Cerebellar nuclear complex (tissue), 1 donor: ENCODE measurements at regions not wholly inside any gene's neighbourhood (a gene's known extent, or its start where the extent isn't known, plus 50 kb on each side); places are given as distances from the start of the nearest gene placed in this dataset.
A peak's percentile ranks its signal among the peaks of the same experiment; 100 is the strongest.

Experiments used
- DNase-seq, 2 experiments: peaks; one replicate each; lab custom pipeline; 2025; lab: John Stamatoyannopoulos, UW

GRCh38 chr10:111739874-111740139 lies 443.8 kb downstream of the GPAM start:
- no peak for DNase-seq

- DNase-seq, result no peak
Observed at GRCh38 chr10:111745982-111746381, 437.6 kb downstream of the GPAM start.

- no peak for DNase-seq
Observed at GRCh38 chr10:111747751-111748150, 435.8 kb downstream of the GPAM start.

- DNase-seq, result no peak
Observed at GRCh38 chr10:111748184-111748583, 435.4 kb downstream of the GPAM start.

- DNase-seq, result no peak
Observed at GRCh38 chr10:111750165-111750849, 433.3 kb downstream of the GPAM start.

- DNase-seq, result no peak
Observed at GRCh38 chr10:111756217-111757061, 427.1 kb downstream of the GPAM start.

GRCh38 chr10:111758593-111758992 lies 425.0 kb downstream of the GPAM start:
- DNase-seq, result no peak

GRCh38 chr10:111762114-111762513 lies 421.5 kb downstream of the GPAM start:
- no peak for DNase-seq

- DNase-seq, result no peak
Observed at GRCh38 chr10:111765216-111765615, 418.3 kb downstream of the GPAM start.

GRCh38 chr10:111766464-111766863 lies 417.1 kb downstream of the GPAM start:
- no peak for DNase-seq

- DNase-seq, result no peak
Observed at GRCh38 chr10:111767661-111768060, 415.9 kb downstream of the GPAM start.

GRCh38 chr10:111773950-111774349 lies 409.6 kb downstream of the GPAM start:
- DNase-seq, result no peak

- no peak for DNase-seq
Observed at GRCh38 chr10:111774486-111774885, 409.1 kb downstream of the GPAM start.

- peak; percentile 23 to 87 for DNase-seq
Observed at GRCh38 chr10:111784436-111784835, 399.1 kb downstream of the GPAM start.

GRCh38 chr10:111784946-111785465 lies 398.6 kb downstream of the GPAM start:
- peak in 1 of 2 experiments; percentile 27 for DNase-seq

- DNase-seq, result no peak
Observed at GRCh38 chr10:111785921-111786320, 397.6 kb downstream of the GPAM start.

GRCh38 chr10:111789821-111790220 lies 393.7 kb downstream of the GPAM start:
- DNase-seq, result no peak

GRCh38 chr10:111801841-111802240 lies 381.7 kb downstream of the GPAM start:
- DNase-seq, result no peak

GRCh38 chr10:111804781-111805180 lies 378.8 kb downstream of the GPAM start:
- DNase-seq, result no peak

- no peak for DNase-seq
Observed at GRCh38 chr10:111811517-111811916, 372.0 kb downstream of the GPAM start.

GRCh38 chr10:111820471-111820870 lies 363.1 kb downstream of the GPAM start:
- no peak for DNase-seq

- no peak for DNase-seq
Observed at GRCh38 chr10:111821871-111822270, 361.7 kb downstream of the GPAM start.

- no peak for DNase-seq
Observed at GRCh38 chr10:111822661-111823060, 360.9 kb downstream of the GPAM start.
